ENCODE measurements at regions not wholly inside any gene's neighbourhood (a gene's known extent, or its start where the extent isn't known, plus 50 kb on each side); places are given as distances from the start of the nearest gene placed in this dataset.

GRCh38 chr5:67316695-67317094, 120.1 kb upstream of the CD180 start:
- TF ChIP-seq CTCF (optimal IDR thresholded peaks at IDR 0.05 in 1 of 3, IDR thresholded peaks at IDR 0.05 in 1 of 3, conservative IDR thresholded peaks at IDR 0.05 in 1 of 3; ENCODE audit: extremely low read depth in 1 of 3, insufficient read depth in 2 of 3, low read length in 3 of 3) = no peak
- no peak for TF ChIP-seq EZH2 (IDR thresholded peaks at IDR 0.05; ENCODE audit: low read length)
